ENCODE measurements at regions not wholly inside any gene's neighbourhood (a gene's known extent, or its start where the extent isn't known, plus 50 kb on each side); places are given as distances from the start of the nearest gene placed in this dataset.

GRCh38 chr5:98471458-98471857, 302.0 kb upstream of the RGMB start:
- no peak overlapping the region for H3K4me2 ChIP-seq (ENCODE audit: low read depth, low read length)
- H3K36me3 ChIP-seq (ENCODE audit: control insufficient read depth, insufficient read depth, low read length), result no peaks in the 10 kb centered on the region
- H3K9me3 ChIP-seq (ENCODE audit: control insufficient read depth, insufficient read depth, low read length), result no peaks in the 10 kb centered on the region
- H3K4me1 ChIP-seq (ENCODE audit: control insufficient read depth, insufficient read depth, low read length), result peaks cover 10% of the 10 kb centered on the region
- H2AK9ac ChIP-seq (replicated peaks; ENCODE audit: low read depth, low read length, poor library complexity), result no peak overlapping the region
- H3K56ac ChIP-seq (ENCODE audit: extremely low read depth, insufficient read depth, low read length), result no peak overlapping the region
- no peak overlapping the region for H4K5ac ChIP-seq (ENCODE audit: low read depth, low read length)
- no CpG with 5 or more reads among the region's 2 CpGs for WGBS, 2 experiments (ENCODE audit: extremely low coverage in 2 of 2, insufficient read length in 1 of 2)
- H3K14ac ChIP-seq (replicated peaks; ENCODE audit: low read depth, low read length), result no peak overlapping the region
- CTCF ChIA-PET, result no interaction called here
- no peaks in the 10 kb centered on the region for H3K27me3 ChIP-seq (ENCODE audit: control insufficient read depth, insufficient read depth, low read length)
- H3K4me3 ChIP-seq (ENCODE audit: insufficient read depth, low read depth, low read length), result no peak overlapping the region
- in situ Hi-C loops (cut with MboI; ENCODE audit: low sequenced_read_pairs), result no loop called here
- H4K20me1 ChIP-seq (ENCODE audit: insufficient read depth, low read length), result no peaks in the 10 kb centered on the region
- intact Hi-C loops (cut with micrococcal nuclease), result no loop called here
- H4K8ac ChIP-seq (ENCODE audit: low read depth in 2 of 2, low read length in 2 of 2), result no peak overlapping the region
- no peak overlapping the region for H2BK120ac ChIP-seq (ENCODE audit: low read depth, low read length)
- ATAC-seq (ENCODE audit: low read depth) (no peak), DNase-seq (no peak)
- H3K9me1 ChIP-seq (ENCODE audit: insufficient read depth, low read length), result peaks cover 3% of the 10 kb centered on the region; the same call in 1 of the 2 replicates
- POLR2A ChIA-PET (ENCODE audit: unreplicated experiment), result no interaction called here
- H3K4ac ChIP-seq (ENCODE audit: low read depth, low read length), result no peak overlapping the region
- H4K91ac ChIP-seq (ENCODE audit: insufficient read depth, low read depth, low read length), result no peak overlapping the region
- H2BK20ac ChIP-seq (ENCODE audit: low read depth, low read length), result no peak overlapping the region
- no peak overlapping the region for H2BK15ac ChIP-seq (ENCODE audit: low read depth, low read length)
- peaks cover 3 to 5% of the 10 kb centered on the region in 2 experiments; a peak in 3 of 4 replicates for H3K79me1 ChIP-seq (ENCODE audit: low read depth in 1 of 2, low read length in 2 of 2)
- no peak overlapping the region for H2AFZ ChIP-seq (replicated peaks; ENCODE audit: low read length, poor library complexity)
- H2BK5ac ChIP-seq (ENCODE audit: low read depth, low read length, poor library complexity, severe bottlenecking), result no peak overlapping the region
- no peak overlapping the region for H3K9ac ChIP-seq (ENCODE audit: low read depth, low read length)
- BruUV-seq (replicated peaks), result no TSS peak
- TF ChIP-seq CEBPB (IDR thresholded peaks at IDR 0.05; ENCODE audit: low read depth, low read length) (peak; percentile 41; the same call in 1 of the 2 replicates), BHLHE40 (IDR thresholded peaks at IDR 0.05; ENCODE audit: low read depth, low read length) (no peak)
- no peak overlapping the region for H3K27ac ChIP-seq (ENCODE audit: insufficient read depth, low read length)
- no peak overlapping the region for H2AK5ac ChIP-seq (ENCODE audit: low read depth, low read length)
- no peak overlapping the region for H3K18ac ChIP-seq (ENCODE audit: low read depth, low read length)
- dilution Hi-C loops (cut with HindIII; ENCODE audit: low sequenced_read_pairs, unreplicated experiment), result no loop called here
- no peak overlapping the region for H3K23ac ChIP-seq (ENCODE audit: low read depth, low read length)
